DOHH2 (cell line): ENCODE measurements at regions not wholly inside any gene's neighbourhood (a gene's known extent, or its start where the extent isn't known, plus 50 kb on each side); places are given as distances from the start of the nearest gene placed in this dataset.

Source experiments
- H3F3A ChIP-seq: fragments of 200-600 bp; sonication (generic), shearing (Covaris generic); 2 replicates; pipeline ENCODE4 v1.6.0; 2016; ENCODE audit warnings: antibody characterized with exemption, mild to moderate bottlenecking; ENCODE audit not compliant: control insufficient read depth, insufficient read depth
- H3K27ac ChIP-seq: fragments of 200-600 bp; sonication (generic); 2 replicates; pipeline ENCODE4 v1.5.1; 2014; ENCODE audit warnings: low read depth, mild to moderate bottlenecking, low read length, moderate library complexity
- H3K27me3 ChIP-seq: fragments of 200-600 bp; sonication (generic); 2 replicates; pipeline ENCODE4 v1.6.1; 2014; ENCODE audit warnings: mild to moderate bottlenecking, low read length, mixed read lengths; ENCODE audit not compliant: control insufficient read depth
- H3K36me3 ChIP-seq: fragments of 200-600 bp; sonication (generic); 2 replicates; pipeline ENCODE4 v1.6.1; 2014; ENCODE audit warnings: mild to moderate bottlenecking, low read length, moderate library complexity, mixed read lengths; ENCODE audit not compliant: control insufficient read depth
- H3K4me1 ChIP-seq: fragments of 200-600 bp; sonication (generic); 2 replicates; pipeline ENCODE4 v1.6.1; 2014; ENCODE audit warnings: mild to moderate bottlenecking, low read length, mixed read lengths; ENCODE audit not compliant: control insufficient read depth
- H3K4me2 ChIP-seq: fragments of 200-600 bp; sonication (generic); 2 replicates; pipeline ENCODE4 v1.6.0; 2014; ENCODE audit warnings: mild to moderate bottlenecking, low read length, moderate library complexity
- H3K4me3 ChIP-seq: fragments of 200-600 bp; sonication (generic); 2 replicates; pipeline ENCODE4 v1.5.1; 2014; ENCODE audit warnings: mild to moderate bottlenecking, low read length, mixed read lengths
- H3K79me2 ChIP-seq: fragments of 200-600 bp; sonication (generic); 2 replicates; pipeline ENCODE4 v1.6.1; 2014; ENCODE audit warnings: mild to moderate bottlenecking, low read length, mixed read lengths; ENCODE audit not compliant: control insufficient read depth
- H3K9me2 ChIP-seq: fragments of 200-600 bp; sonication (generic); replicated peaks from 2 replicates; pipeline ENCODE4 v1.6.1; 2014; ENCODE audit warnings: mild to moderate bottlenecking, low read length, mixed read lengths; ENCODE audit not compliant: control insufficient read depth
- H3K9me3 ChIP-seq: fragments of 200-600 bp; sonication (generic); 2 replicates; pipeline ENCODE4 v1.6.1; 2014; ENCODE audit warnings: antibody characterized with exemption, low read length, mixed read lengths; ENCODE audit not compliant: control insufficient read depth, insufficient read depth
- H4K20me1 ChIP-seq: fragments of 200-600 bp; sonication (generic); 2 replicates; pipeline ENCODE4 v1.6.0; 2014; ENCODE audit warnings: low read depth, mild to moderate bottlenecking, antibody characterized with exemption, low read length, moderate library complexity; ENCODE audit not compliant: control insufficient read depth, insufficient read depth
- CTCF ChIP-seq: fragments of 200-600 bp; sonication (generic); IDR thresholded peaks from one replicate; pipeline ENCODE4 v1.5.1; 2014; ENCODE audit warnings: antibody characterized with exemption, mild to moderate bottlenecking, low read depth, low read length; ENCODE audit not compliant: poor library complexity, severe bottlenecking
- EZH2phosphoT487 ChIP-seq: fragments of 200-600 bp; sonication (generic); IDR thresholded peaks from 2 replicates; pipeline ENCODE4 v1.6.1; 2017; ENCODE audit warnings: borderline replicate concordance, mild to moderate bottlenecking, antibody characterized with exemption, low read length, moderate library complexity, mixed read lengths

GRCh38 chr4:129622566-129622965 lies 526.6 kb downstream of the C4orf33 start:
- Histone ChIP-seq H3K79me2 (no peaks in the 10 kb centered on the region), H3K4me1 (no peaks in the 10 kb centered on the region), H3K36me3 (no peaks in the 10 kb centered on the region), H3F3A (no peaks in the 10 kb centered on the region), H3K9me2 (no peaks in the 10 kb centered on the region), H3K27me3 (no peaks in the 10 kb centered on the region), H3K4me2 (no peak overlapping the region), H4K20me1 (no peaks in the 10 kb centered on the region), H3K27ac (no peak overlapping the region), H3K4me3 (no peak overlapping the region), H3K9me3 (no peaks in the 10 kb centered on the region)
- no peak for TF ChIP-seq CTCF
- no peak for TF ChIP-seq EZH2phosphoT487

- H3K4me3 ChIP-seq, result no peak overlapping the region
- no peak for TF ChIP-seq EZH2phosphoT487
- TF ChIP-seq CTCF, result no peak
- H3F3A ChIP-seq, result no peaks in the 10 kb centered on the region
- H3K27me3 ChIP-seq, result no peaks in the 10 kb centered on the region
- H3K4me1 ChIP-seq, result no peaks in the 10 kb centered on the region
- no peaks in the 10 kb centered on the region for H3K79me2 ChIP-seq
- H4K20me1 ChIP-seq, result no peaks in the 10 kb centered on the region
- no peaks in the 10 kb centered on the region for H3K36me3 ChIP-seq
- H3K9me3 ChIP-seq, result no peaks in the 10 kb centered on the region
- H3K4me2 ChIP-seq, result no peak overlapping the region
- no peaks in the 10 kb centered on the region for H3K9me2 ChIP-seq
- H3K27ac ChIP-seq, result no peak overlapping the region
These were observed 527.4 kb downstream of the C4orf33 start for GRCh38 chr4:129623233-129623875.

GRCh38 chr4:129641179-129641578 lies 545.2 kb downstream of the C4orf33 start:
- Histone ChIP-seq H4K20me1 (no peaks in the 10 kb centered on the region), H3K27me3 (no peaks in the 10 kb centered on the region), H3K4me2 (no peak overlapping the region), H3K9me3 (no peaks in the 10 kb centered on the region), H3K4me3 (no peak overlapping the region), H3K4me1 (no peaks in the 10 kb centered on the region), H3K79me2 (no peaks in the 10 kb centered on the region), H3F3A (no peaks in the 10 kb centered on the region), H3K9me2 (no peaks in the 10 kb centered on the region), H3K27ac (no peak overlapping the region), H3K36me3 (no peaks in the 10 kb centered on the region)
- no peak for TF ChIP-seq EZH2phosphoT487
- peak; percentile 81 for TF ChIP-seq CTCF
